ENCODE measurements at regions not wholly inside any gene's neighbourhood (a gene's known extent, or its start where the extent isn't known, plus 50 kb on each side); places are given as distances from the start of the nearest gene placed in this dataset.

- DNase-seq (no peak), FAIRE-seq (no peak)
- Histone ChIP-seq H3K27me3 (ENCODE audit: control insufficient read depth, insufficient read depth, low read length) (no peaks in the 10 kb centered on the region), H3K27ac (ENCODE audit: low read depth in 2 of 2, low read length in 2 of 2) (no peak overlapping the region), H3K9me3 (ENCODE audit: control insufficient read depth in 2 of 3, insufficient read depth in 1 of 3, low read length in 3 of 3) (no peaks in the 10 kb centered on the region), H3K9ac (ENCODE audit: low read length in 3 of 3) (no peak overlapping the region), H3K36me3 (ENCODE audit: control insufficient read depth in 2 of 3, insufficient read depth in 3 of 3, low read length in 3 of 3) (no peaks in the 10 kb centered on the region), H3K4me1 (ENCODE audit: control insufficient read depth in 2 of 3, insufficient read depth in 2 of 3, low read depth in 1 of 3, low read length in 3 of 3) (no peaks in the 10 kb centered on the region), H3K4me3 (ENCODE audit: low read length in 3 of 3) (no peak overlapping the region)
- intact Hi-C loops (cut with DNase I): no loop called here
- TF ChIP-seq CTCF (IDR thresholded peaks at IDR 0.05; ENCODE audit: borderline replicate concordance, extremely low read depth, insufficient read depth): no peak
Observed at GRCh38 chr16:6160303-6160702, 1062.7 kb upstream of the EEF2KMT start.

- no peak overlapping the region for H3K27ac ChIP-seq (ENCODE audit: low read depth in 2 of 2, low read length in 2 of 2)
- intact Hi-C loops (cut with DNase I): no loop called here
- no peak for FAIRE-seq
Observed at GRCh38 chr16:6157806-6158205, 1060.2 kb upstream of the EEF2KMT start.

GRCh38 chr16:6155271-6155670 lies 1057.7 kb upstream of the EEF2KMT start:
- TF ChIP-seq CTCF (IDR thresholded peaks at IDR 0.05; ENCODE audit: borderline replicate concordance, extremely low read depth, insufficient read depth): no peak
- Histone ChIP-seq H3K36me3 (ENCODE audit: control insufficient read depth in 2 of 3, insufficient read depth in 3 of 3, low read length in 3 of 3) (no peaks in the 10 kb centered on the region), H3K27ac (ENCODE audit: low read depth in 2 of 2, low read length in 2 of 2) (no peak overlapping the region), H3K27me3 (ENCODE audit: control insufficient read depth, insufficient read depth, low read length) (no peaks in the 10 kb centered on the region), H3K4me1 (ENCODE audit: control insufficient read depth in 2 of 3, insufficient read depth in 2 of 3, low read depth in 1 of 3, low read length in 3 of 3) (no peaks in the 10 kb centered on the region), H3K9ac (ENCODE audit: low read length in 3 of 3) (no peak overlapping the region), H3K4me3 (ENCODE audit: low read length in 3 of 3) (no peak overlapping the region), H3K9me3 (ENCODE audit: control insufficient read depth in 2 of 3, insufficient read depth in 1 of 3, low read length in 3 of 3) (no peaks in the 10 kb centered on the region)
- FAIRE-seq: no peak
- intact Hi-C loops (cut with DNase I): no loop called here
- no peak for DNase-seq

More at GRCh38 chr16:6157806-6158205, 1060.2 kb upstream of the EEF2KMT start:
- no peak for TF ChIP-seq CTCF (IDR thresholded peaks at IDR 0.05; ENCODE audit: borderline replicate concordance, extremely low read depth, insufficient read depth)
- Histone ChIP-seq H3K27me3 (ENCODE audit: control insufficient read depth, insufficient read depth, low read length) (no peaks in the 10 kb centered on the region), H3K9me3 (ENCODE audit: control insufficient read depth in 2 of 3, insufficient read depth in 1 of 3, low read length in 3 of 3) (no peaks in the 10 kb centered on the region), H3K9ac (ENCODE audit: low read length in 3 of 3) (no peak overlapping the region), H3K4me1 (ENCODE audit: control insufficient read depth in 2 of 3, insufficient read depth in 2 of 3, low read depth in 1 of 3, low read length in 3 of 3) (no peaks in the 10 kb centered on the region), H3K36me3 (ENCODE audit: control insufficient read depth in 2 of 3, insufficient read depth in 3 of 3, low read length in 3 of 3) (no peaks in the 10 kb centered on the region), H3K4me3 (ENCODE audit: low read length in 3 of 3) (no peak overlapping the region)
- no peak for DNase-seq

GRCh38 chr16:6153901-6154300 lies 1056.3 kb upstream of the EEF2KMT start:
- H3K27ac ChIP-seq (ENCODE audit: low read depth in 2 of 2, low read length in 2 of 2): no peak overlapping the region
- TF ChIP-seq CTCF (IDR thresholded peaks at IDR 0.05; ENCODE audit: borderline replicate concordance, extremely low read depth, insufficient read depth): no peak
- intact Hi-C loops (cut with DNase I): no loop called here
- H3K27me3 ChIP-seq (ENCODE audit: control insufficient read depth, insufficient read depth, low read length): no peaks in the 10 kb centered on the region
- H3K9me3 ChIP-seq (ENCODE audit: control insufficient read depth in 2 of 3, insufficient read depth in 1 of 3, low read length in 3 of 3): no peaks in the 10 kb centered on the region
- DNase-seq: no peak
- no peak overlapping the region for H3K4me3 ChIP-seq (ENCODE audit: low read length in 3 of 3)
- FAIRE-seq: no peak
- H3K4me1 ChIP-seq (ENCODE audit: control insufficient read depth in 2 of 3, insufficient read depth in 2 of 3, low read depth in 1 of 3, low read length in 3 of 3): no peaks in the 10 kb centered on the region
- H3K9ac ChIP-seq (ENCODE audit: low read length in 3 of 3): no peak overlapping the region
- H3K36me3 ChIP-seq (ENCODE audit: control insufficient read depth in 2 of 3, insufficient read depth in 3 of 3, low read length in 3 of 3): no peaks in the 10 kb centered on the region
